ENCODE measurements at regions not wholly inside any gene's neighbourhood (a gene's known extent, or its start where the extent isn't known, plus 50 kb on each side); places are given as distances from the start of the nearest gene placed in this dataset.

DNA sequence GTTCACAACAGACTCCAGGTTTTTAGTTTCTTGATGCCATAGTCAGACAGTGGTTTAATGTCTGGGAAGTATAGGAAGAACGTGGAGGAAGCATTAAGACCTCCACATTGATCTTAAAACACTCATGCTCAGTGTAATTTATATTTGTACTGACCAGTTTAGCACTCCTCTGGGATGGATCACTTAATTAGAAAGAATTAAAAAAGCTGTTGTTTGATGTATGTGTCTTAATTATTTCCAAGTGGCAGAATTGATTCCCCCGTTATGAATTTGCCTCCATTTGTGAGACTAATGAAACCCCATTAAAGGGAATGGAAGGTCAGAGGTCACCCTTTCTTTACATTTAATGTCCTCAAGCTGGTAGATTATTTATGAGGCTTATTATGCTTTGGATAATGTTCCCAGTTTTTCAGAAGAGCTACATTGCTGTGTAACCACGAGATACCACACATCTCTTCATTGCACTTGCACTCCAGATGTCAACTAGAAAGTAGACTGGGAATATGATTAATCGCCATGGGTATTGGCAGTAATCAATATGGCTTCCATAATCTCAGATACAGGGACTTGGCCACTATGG lies 270.0 kb upstream of the JAG1 start:
- no peak overlapping the region for H3K9ac ChIP-seq (ENCODE audit: low read length)
- H3K27me3 ChIP-seq (ENCODE audit: insufficient read depth, low read length), result no peaks in the 10 kb centered on the region
- TF ChIP-seq, protein P1, sequence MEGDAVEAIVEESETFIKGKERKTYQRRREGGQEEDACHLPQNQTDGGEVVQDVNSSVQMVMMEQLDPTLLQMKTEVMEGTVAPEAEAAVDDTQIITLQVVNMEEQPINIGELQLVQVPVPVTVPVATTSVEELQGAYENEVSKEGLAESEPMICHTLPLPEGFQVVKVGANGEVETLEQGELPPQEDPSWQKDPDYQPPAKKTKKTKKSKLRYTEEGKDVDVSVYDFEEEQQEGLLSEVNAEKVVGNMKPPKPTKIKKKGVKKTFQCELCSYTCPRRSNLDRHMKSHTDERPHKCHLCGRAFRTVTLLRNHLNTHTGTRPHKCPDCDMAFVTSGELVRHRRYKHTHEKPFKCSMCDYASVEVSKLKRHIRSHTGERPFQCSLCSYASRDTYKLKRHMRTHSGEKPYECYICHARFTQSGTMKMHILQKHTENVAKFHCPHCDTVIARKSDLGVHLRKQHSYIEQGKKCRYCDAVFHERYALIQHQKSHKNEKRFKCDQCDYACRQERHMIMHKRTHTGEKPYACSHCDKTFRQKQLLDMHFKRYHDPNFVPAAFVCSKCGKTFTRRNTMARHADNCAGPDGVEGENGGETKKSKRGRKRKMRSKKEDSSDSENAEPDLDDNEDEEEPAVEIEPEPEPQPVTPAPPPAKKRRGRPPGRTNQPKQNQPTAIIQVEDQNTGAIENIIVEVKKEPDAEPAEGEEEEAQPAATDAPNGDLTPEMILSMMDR (IDR thresholded peaks at IDR 0.05; ENCODE audit: insufficient read depth, low read depth, low read length), result no peak
- no peak for TF ChIP-seq EZH2 (IDR thresholded peaks at IDR 0.05; ENCODE audit: insufficient read depth, low read length)
- no peaks in the 10 kb centered on the region for H3K9me3 Mint-ChIP-seq (ENCODE audit: unreplicated experiment)
- DNase-seq (ENCODE audit: low read depth) (no peak), FAIRE-seq (no peak)
- peaks cover 4% of the 10 kb centered on the region for H3K4me1 Mint-ChIP-seq (ENCODE audit: low read depth, unreplicated experiment)
- no peaks in the 10 kb centered on the region for H3K79me2 ChIP-seq (ENCODE audit: insufficient read depth, low read length)
- no peaks in the 10 kb centered on the region for H3K4me1 ChIP-seq (ENCODE audit: insufficient read depth, low read length)
- no peak overlapping the region for H3K27ac ChIP-seq (ENCODE audit: low read depth, low read length)
- H3K27me3 Mint-ChIP-seq (ENCODE audit: low read depth, unreplicated experiment), result no peaks in the 10 kb centered on the region
- H3K9me3 ChIP-seq (ENCODE audit: insufficient read depth, low read depth, low read length), result no peaks in the 10 kb centered on the region
- H4K20me1 ChIP-seq (ENCODE audit: insufficient read depth, low read length), result no peaks in the 10 kb centered on the region
- H3K36me3 ChIP-seq (ENCODE audit: insufficient read depth, low read length), result no peaks in the 10 kb centered on the region
- no peak overlapping the region for H3K4me3 Mint-ChIP-seq (ENCODE audit: unreplicated experiment)
- no peak overlapping the region for H3K4me3 ChIP-seq (ENCODE audit: insufficient read depth, low read depth, low read length)
- no peaks in the 10 kb centered on the region for H3K36me3 Mint-ChIP-seq (ENCODE audit: low read depth, unreplicated experiment)
- no peak overlapping the region for H3K27ac Mint-ChIP-seq (ENCODE audit: unreplicated experiment)
- no peak overlapping the region for H3K4me2 ChIP-seq (ENCODE audit: low read length)
- H2AFZ ChIP-seq (ENCODE audit: low read depth, low read length), result no peak overlapping the region

DNA sequence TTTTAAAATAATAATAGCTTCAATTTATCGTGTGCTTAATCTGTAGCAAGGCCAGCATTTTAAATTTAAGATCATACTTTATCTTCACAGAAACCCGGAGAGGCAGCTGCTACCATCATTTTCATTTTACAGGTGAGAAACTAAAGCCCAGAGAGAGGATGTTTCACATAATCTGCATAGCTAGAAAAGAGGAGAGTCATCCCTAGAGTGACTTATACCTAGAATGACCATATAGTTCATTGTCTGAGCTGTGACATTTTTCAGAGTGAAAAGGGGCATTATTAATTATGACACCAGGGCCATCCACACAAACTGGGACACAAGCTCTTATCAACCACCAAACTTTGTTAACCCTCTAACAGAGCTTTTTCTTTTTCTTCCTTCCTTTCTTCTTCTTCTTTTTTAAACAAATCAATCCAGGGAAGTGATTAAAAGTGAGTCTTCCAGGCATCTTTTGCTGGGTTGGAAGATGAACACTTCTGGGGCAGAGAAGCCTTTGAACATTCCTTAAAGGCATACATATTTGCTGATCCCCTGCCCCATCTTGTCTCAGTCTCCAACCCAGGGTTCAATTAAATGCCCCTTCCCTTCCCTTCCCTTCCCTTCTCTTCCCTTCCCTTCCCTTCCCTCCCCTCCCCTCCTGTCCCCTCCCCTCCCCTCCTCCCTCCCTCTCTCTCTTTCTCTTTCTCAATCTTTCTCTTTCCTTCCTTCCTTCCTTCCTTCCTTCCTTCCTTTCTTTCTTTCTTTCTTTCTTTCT lies 272.5 kb upstream of the JAG1 start:
- Histone ChIP-seq H3K4me2 (ENCODE audit: low read length) (no peak overlapping the region), H3K9me3 (ENCODE audit: insufficient read depth, low read depth, low read length) (no peaks in the 10 kb centered on the region), H3K4me3 (ENCODE audit: insufficient read depth, low read depth, low read length) (no peak overlapping the region), H3K27me3 (ENCODE audit: insufficient read depth, low read length) (no peaks in the 10 kb centered on the region), H3K4me1 (ENCODE audit: insufficient read depth, low read length) (no peaks in the 10 kb centered on the region), H3K79me2 (ENCODE audit: insufficient read depth, low read length) (no peaks in the 10 kb centered on the region), H3K9ac (ENCODE audit: low read length) (no peak overlapping the region), H3K27ac (ENCODE audit: low read depth, low read length) (no peak overlapping the region), H2AFZ (ENCODE audit: low read depth, low read length) (no peak overlapping the region), H4K20me1 (ENCODE audit: insufficient read depth, low read length) (no peaks in the 10 kb centered on the region), H3K36me3 (ENCODE audit: insufficient read depth, low read length) (no peaks in the 10 kb centered on the region)
- Mint-ChIP-seq H3K4me3 (ENCODE audit: unreplicated experiment) (no peak overlapping the region), H3K36me3 (ENCODE audit: low read depth, unreplicated experiment) (no peaks in the 10 kb centered on the region), H3K27ac (ENCODE audit: unreplicated experiment) (no peak overlapping the region), H3K4me1 (ENCODE audit: low read depth, unreplicated experiment) (peaks cover 3% of the 10 kb centered on the region), H3K27me3 (ENCODE audit: low read depth, unreplicated experiment) (no peaks in the 10 kb centered on the region), H3K9me3 (ENCODE audit: unreplicated experiment) (no peaks in the 10 kb centered on the region)
- FAIRE-seq (no peak), DNase-seq (ENCODE audit: low read depth) (no peak)
- TF ChIP-seq EZH2 (IDR thresholded peaks at IDR 0.05; ENCODE audit: insufficient read depth, low read length), result no peak
- TF ChIP-seq, protein P1 (IDR thresholded peaks at IDR 0.05; ENCODE audit: insufficient read depth, low read depth, low read length), result no peak

DNA sequence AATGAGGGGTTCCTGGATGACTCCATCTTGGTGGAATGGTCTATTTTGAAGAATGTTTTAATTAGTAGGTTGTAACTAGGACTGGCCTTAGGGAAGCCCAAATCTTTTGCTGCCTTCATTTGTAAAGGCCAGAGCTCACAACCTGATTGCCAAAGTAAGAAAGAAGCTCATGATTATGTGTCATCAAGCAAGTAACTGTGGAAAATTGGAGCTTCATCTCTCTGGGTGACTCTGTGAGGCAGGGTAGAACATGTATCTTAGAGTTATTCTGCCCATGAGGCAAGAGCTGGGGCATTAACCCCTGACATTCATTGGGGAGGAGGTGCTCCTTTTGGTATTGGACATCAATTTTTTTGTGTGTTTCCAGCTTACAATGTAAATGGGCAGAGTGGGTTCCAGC lies 273.9 kb upstream of the JAG1 start:
- Mint-ChIP-seq H3K4me1 (ENCODE audit: low read depth, unreplicated experiment) (peaks cover 3% of the 10 kb centered on the region), H3K27me3 (ENCODE audit: low read depth, unreplicated experiment) (no peaks in the 10 kb centered on the region), H3K27ac (ENCODE audit: unreplicated experiment) (peak overlapping the region; percentile 2), H3K9me3 (ENCODE audit: unreplicated experiment) (no peaks in the 10 kb centered on the region), H3K4me3 (ENCODE audit: unreplicated experiment) (no peak overlapping the region), H3K36me3 (ENCODE audit: low read depth, unreplicated experiment) (no peaks in the 10 kb centered on the region)
- no peaks in the 10 kb centered on the region for H4K20me1 ChIP-seq (ENCODE audit: insufficient read depth, low read length)
- H3K27ac ChIP-seq (ENCODE audit: low read depth, low read length), result no peak overlapping the region
- H3K27me3 ChIP-seq (ENCODE audit: insufficient read depth, low read length), result no peaks in the 10 kb centered on the region
- no peaks in the 10 kb centered on the region for H3K36me3 ChIP-seq (ENCODE audit: insufficient read depth, low read length)
- no peak overlapping the region for H2AFZ ChIP-seq (ENCODE audit: low read depth, low read length)
- no peak overlapping the region for H3K4me3 ChIP-seq (ENCODE audit: insufficient read depth, low read depth, low read length)
- no peaks in the 10 kb centered on the region for H3K9me3 ChIP-seq (ENCODE audit: insufficient read depth, low read depth, low read length)
- no peak overlapping the region for H3K4me2 ChIP-seq (ENCODE audit: low read length)
- no peak for TF ChIP-seq EZH2 (IDR thresholded peaks at IDR 0.05; ENCODE audit: insufficient read depth, low read length)
- TF ChIP-seq, protein P1 (IDR thresholded peaks at IDR 0.05; ENCODE audit: insufficient read depth, low read depth, low read length), result no peak
- H3K9ac ChIP-seq (ENCODE audit: low read length), result no peak overlapping the region
- DNase-seq (ENCODE audit: low read depth) (no peak), FAIRE-seq (no peak)
- no peaks in the 10 kb centered on the region for H3K79me2 ChIP-seq (ENCODE audit: insufficient read depth, low read length)
- no peaks in the 10 kb centered on the region for H3K4me1 ChIP-seq (ENCODE audit: insufficient read depth, low read length)
